ENCODE measurements at regions not wholly inside any gene's neighbourhood (a gene's known extent, or its start where the extent isn't known, plus 50 kb on each side); places are given as distances from the start of the nearest gene placed in this dataset.

DNA sequence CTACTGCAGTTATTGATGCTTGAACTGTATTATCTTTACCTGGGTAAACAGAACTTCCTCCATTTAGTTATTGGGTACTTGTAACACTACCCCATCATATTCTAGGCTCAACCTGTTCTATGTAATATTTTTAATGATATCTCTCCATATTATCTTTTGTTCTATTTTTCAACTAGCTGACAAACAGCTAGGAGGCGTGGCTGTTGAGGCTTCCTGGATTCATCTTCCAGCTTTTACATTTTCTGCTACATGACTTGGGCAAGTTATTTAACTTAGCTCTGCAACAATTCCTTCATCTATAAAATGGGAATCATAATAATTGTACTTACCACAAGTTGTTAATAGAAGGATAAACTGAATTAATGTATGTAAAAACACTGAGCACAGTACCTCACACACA is 349.3 kb downstream of the PTTG2 start:
- no CpG with 5 or more reads among the region's 1 CpG for WGBS (ENCODE audit: extremely low coverage, insufficient coverage, insufficient read length)
- no peaks in the 10 kb centered on the region for H3K79me2 ChIP-seq (ENCODE audit: control insufficient read depth, insufficient read depth, low read length, poor library complexity)
- no peak overlapping the region for H3K4me2 ChIP-seq (ENCODE audit: low read length)
- no peak overlapping the region for H2BK120ac ChIP-seq (ENCODE audit: insufficient read depth, low read length, poor library complexity)
- no peak overlapping the region for H4K12ac ChIP-seq (ENCODE audit: low read depth, low read length)
- no peaks in the 10 kb centered on the region for H3K27me3 ChIP-seq (ENCODE audit: insufficient read depth, low read length)
- H2BK5ac ChIP-seq (ENCODE audit: low read depth, low read length, poor library complexity) = no peak overlapping the region
- no peaks in the 10 kb centered on the region for H3K79me1 ChIP-seq (ENCODE audit: low read length)
- H2AFZ ChIP-seq (ENCODE audit: insufficient read depth, low read length, poor library complexity) = no peak overlapping the region
- no peak overlapping the region for H2BK12ac ChIP-seq (ENCODE audit: low read length)
- no peak overlapping the region for H3K18ac ChIP-seq (ENCODE audit: low read length)
- H3K14ac ChIP-seq (ENCODE audit: low read length) = no peak overlapping the region
- DNase-seq = no peak
- no peak overlapping the region for H3K4me3 ChIP-seq (ENCODE audit: low read depth, low read length)
- no peak overlapping the region for H3K4ac ChIP-seq (ENCODE audit: low read depth, low read length)
- H4K8ac ChIP-seq (ENCODE audit: low read depth, low read length) = no peak overlapping the region
- H3K27ac ChIP-seq (ENCODE audit: low read depth, low read length) = no peak overlapping the region
- no peak overlapping the region for H3K23ac ChIP-seq (ENCODE audit: low read length)
- no peaks in the 10 kb centered on the region for H3K36me3 ChIP-seq (ENCODE audit: control insufficient read depth in 1 of 2, insufficient read depth in 2 of 2, low read length in 2 of 2)
- no peaks in the 10 kb centered on the region for H3K4me1 ChIP-seq (ENCODE audit: control insufficient read depth in 1 of 2, insufficient read depth in 2 of 2, low read length in 2 of 2)
- H3K9me3 ChIP-seq (ENCODE audit: insufficient read depth, low read depth, low read length) = no peaks in the 10 kb centered on the region
- no peak overlapping the region for H4K91ac ChIP-seq (ENCODE audit: low read depth, low read length)
- no peak overlapping the region for H3K9ac ChIP-seq (ENCODE audit: low read length)
- no peak overlapping the region for H2AK5ac ChIP-seq (ENCODE audit: low read length)

GRCh38 chr4:38310446-38311043 is 350.3 kb downstream of the PTTG2 start:
- Histone ChIP-seq H3K4me3 (ENCODE audit: low read depth, low read length) (no peak overlapping the region), H3K18ac (ENCODE audit: low read length) (no peak overlapping the region), H2AFZ (ENCODE audit: insufficient read depth, low read length, poor library complexity) (no peak overlapping the region), H3K9me3 (ENCODE audit: insufficient read depth, low read depth, low read length) (no peaks in the 10 kb centered on the region), H3K4ac (ENCODE audit: low read depth, low read length) (no peak overlapping the region), H4K91ac (ENCODE audit: low read depth, low read length) (no peak overlapping the region), H2BK12ac (ENCODE audit: low read length) (no peak overlapping the region), H3K36me3 (ENCODE audit: control insufficient read depth in 1 of 2, insufficient read depth in 2 of 2, low read length in 2 of 2) (no peaks in the 10 kb centered on the region), H4K8ac (ENCODE audit: low read depth, low read length) (no peak overlapping the region), H3K79me2 (ENCODE audit: control insufficient read depth, insufficient read depth, low read length, poor library complexity) (no peaks in the 10 kb centered on the region), H3K79me1 (ENCODE audit: low read length) (no peaks in the 10 kb centered on the region), H3K4me2 (ENCODE audit: low read length) (no peak overlapping the region), H3K23ac (ENCODE audit: low read length) (no peak overlapping the region), H3K14ac (ENCODE audit: low read length) (no peak overlapping the region), H3K9ac (ENCODE audit: low read length) (no peak overlapping the region), H3K4me1 (ENCODE audit: control insufficient read depth in 1 of 2, insufficient read depth in 2 of 2, low read length in 2 of 2) (no peaks in the 10 kb centered on the region), H3K27me3 (ENCODE audit: insufficient read depth, low read length) (no peaks in the 10 kb centered on the region), H4K12ac (ENCODE audit: low read depth, low read length) (no peak overlapping the region), H2AK5ac (ENCODE audit: low read length) (no peak overlapping the region), H2BK5ac (ENCODE audit: low read depth, low read length, poor library complexity) (no peak overlapping the region), H3K27ac (ENCODE audit: low read depth, low read length) (no peak overlapping the region), H2BK120ac (ENCODE audit: insufficient read depth, low read length, poor library complexity) (no peak overlapping the region)
- DNase-seq = peak in 1 of 2 donors; percentile 13
- no CpG with 5 or more reads among the region's 4 CpGs for WGBS (ENCODE audit: extremely low coverage, insufficient coverage, insufficient read length)

- Histone ChIP-seq H3K27me3 (ENCODE audit: insufficient read depth, low read length) (no peaks in the 10 kb centered on the region), H3K4me3 (ENCODE audit: low read depth, low read length) (no peak overlapping the region)
- WGBS (ENCODE audit: extremely low coverage, insufficient coverage, insufficient read length) = no CpG with 5 or more reads among the region's 8 CpGs
Observed at GRCh38 chr4:38311495-38312126, 351.4 kb downstream of the PTTG2 start.

GRCh38 chr4:38313175-38313574 is 350.8 kb upstream of the KLF3 start:
- no peak overlapping the region for H2BK120ac ChIP-seq (ENCODE audit: insufficient read depth, low read length, poor library complexity)
- no peaks in the 10 kb centered on the region for H3K9me3 ChIP-seq (ENCODE audit: insufficient read depth, low read depth, low read length)
- no peak overlapping the region for H3K18ac ChIP-seq (ENCODE audit: low read length)
- H3K36me3 ChIP-seq (ENCODE audit: control insufficient read depth in 1 of 2, insufficient read depth in 2 of 2, low read length in 2 of 2) = no peaks in the 10 kb centered on the region
- no peak overlapping the region for H4K91ac ChIP-seq (ENCODE audit: low read depth, low read length)
- no peak overlapping the region for H3K23ac ChIP-seq (ENCODE audit: low read length)
- no peak overlapping the region for H2AK5ac ChIP-seq (ENCODE audit: low read length)
- no peak overlapping the region for H2AFZ ChIP-seq (ENCODE audit: insufficient read depth, low read length, poor library complexity)
- no peak overlapping the region for H3K9ac ChIP-seq (ENCODE audit: low read length)
- no peaks in the 10 kb centered on the region for H3K27me3 ChIP-seq (ENCODE audit: insufficient read depth, low read length)
- no peak overlapping the region for H3K4me2 ChIP-seq (ENCODE audit: low read length)
- H2BK5ac ChIP-seq (ENCODE audit: low read depth, low read length, poor library complexity) = no peak overlapping the region
- H3K27ac ChIP-seq (ENCODE audit: low read depth, low read length) = no peak overlapping the region
- H3K79me2 ChIP-seq (ENCODE audit: control insufficient read depth, insufficient read depth, low read length, poor library complexity) = no peaks in the 10 kb centered on the region
- no peak for DNase-seq
- H3K4me1 ChIP-seq (ENCODE audit: control insufficient read depth in 1 of 2, insufficient read depth in 2 of 2, low read length in 2 of 2) = no peaks in the 10 kb centered on the region
- no peak overlapping the region for H3K14ac ChIP-seq (ENCODE audit: low read length)
- H3K4ac ChIP-seq (ENCODE audit: low read depth, low read length) = no peak overlapping the region
- peaks cover 2% of the 10 kb centered on the region for H3K79me1 ChIP-seq (ENCODE audit: low read length)
- no CpG with 5 or more reads among the region's 5 CpGs for WGBS (ENCODE audit: extremely low coverage, insufficient coverage, insufficient read length)
- no peak overlapping the region for H4K8ac ChIP-seq (ENCODE audit: low read depth, low read length)
- H3K4me3 ChIP-seq (ENCODE audit: low read depth, low read length) = no peak overlapping the region
- no peak overlapping the region for H2BK12ac ChIP-seq (ENCODE audit: low read length)
- H4K12ac ChIP-seq (ENCODE audit: low read depth, low read length) = no peak overlapping the region

More at GRCh38 chr4:38311495-38312126, 351.4 kb downstream of the PTTG2 start:
- H3K4me2 ChIP-seq (ENCODE audit: low read length) = no peak overlapping the region
- H3K36me3 ChIP-seq (ENCODE audit: control insufficient read depth in 1 of 2, insufficient read depth in 2 of 2, low read length in 2 of 2) = no peaks in the 10 kb centered on the region
- H3K79me2 ChIP-seq (ENCODE audit: control insufficient read depth, insufficient read depth, low read length, poor library complexity) = no peaks in the 10 kb centered on the region
- no peak overlapping the region for H2BK5ac ChIP-seq (ENCODE audit: low read depth, low read length, poor library complexity)
- DNase-seq = peak in 1 of 2 donors; percentile 18
- no peak overlapping the region for H4K8ac ChIP-seq (ENCODE audit: low read depth, low read length)
- H3K4me1 ChIP-seq (ENCODE audit: control insufficient read depth in 1 of 2, insufficient read depth in 2 of 2, low read length in 2 of 2) = no peaks in the 10 kb centered on the region
- no peak overlapping the region for H3K4ac ChIP-seq (ENCODE audit: low read depth, low read length)
- H3K14ac ChIP-seq (ENCODE audit: low read length) = no peak overlapping the region
- no peak overlapping the region for H2BK12ac ChIP-seq (ENCODE audit: low read length)
- H2BK120ac ChIP-seq (ENCODE audit: insufficient read depth, low read length, poor library complexity) = no peak overlapping the region
- H3K23ac ChIP-seq (ENCODE audit: low read length) = no peak overlapping the region
- H3K9me3 ChIP-seq (ENCODE audit: insufficient read depth, low read depth, low read length) = no peaks in the 10 kb centered on the region
- H4K12ac ChIP-seq (ENCODE audit: low read depth, low read length) = no peak overlapping the region
- no peak overlapping the region for H3K27ac ChIP-seq (ENCODE audit: low read depth, low read length)
- no peak overlapping the region for H3K9ac ChIP-seq (ENCODE audit: low read length)
- H4K91ac ChIP-seq (ENCODE audit: low read depth, low read length) = no peak overlapping the region
- H3K18ac ChIP-seq (ENCODE audit: low read length) = no peak overlapping the region
- no peak overlapping the region for H2AK5ac ChIP-seq (ENCODE audit: low read length)
- H3K79me1 ChIP-seq (ENCODE audit: low read length) = peaks cover 2% of the 10 kb centered on the region
- no peak overlapping the region for H2AFZ ChIP-seq (ENCODE audit: insufficient read depth, low read length, poor library complexity)
